H1 (cell line): ENCODE measurements at regions not wholly inside any gene's neighbourhood (a gene's known extent, or its start where the extent isn't known, plus 50 kb on each side); places are given as distances from the start of the nearest gene placed in this dataset.

Source experiments
- BACH1 ChIP-seq: IDR thresholded peaks from 2 replicates; pipeline ENCODE4 v1.6.1; 2012; ENCODE audit warnings: low read length, improper control_type of control experiment
- CBX5 ChIP-seq: fragments of 300-800, 300-1000 bp; sonication (generic); IDR thresholded peaks from 2 replicates; pipeline ENCODE4 v1.7.1; 2016; ENCODE audit warnings: antibody characterized with exemption, low read length, low read depth
- CEBPB ChIP-seq: IDR thresholded peaks from 2 replicates; pipeline ENCODE4 v1.6.1; 2012; ENCODE audit warnings: low read depth, low read length
- EZH2 ChIP-seq: fragments of 200-600 bp; sonication (generic); IDR thresholded peaks from 2 replicates; pipeline ENCODE4 v1.7.1; 2012; ENCODE audit warnings: low read depth, mild to moderate bottlenecking, moderate library complexity, low read length, inconsistent platforms; ENCODE audit not compliant: severe bottlenecking
- POLR2A ChIP-seq, 2 experiments: IDR thresholded peaks; 1 replicate in 1 of 2; 2 replicates in 1 of 2; pipeline ENCODE4 v1.6.1; 2011; ENCODE audit warnings: low read depth in 2 of 2, low read length in 2 of 2, mild to moderate bottlenecking in 2 of 2; ENCODE audit errors: control extremely low read depth in 1 of 2
- POLR2AphosphoS5 ChIP-seq: IDR thresholded peaks from 2 replicates; pipeline ENCODE4 v1.6.1; 2011; ENCODE audit warnings: low read depth, low read length
- RAD21 ChIP-seq, 2 experiments: IDR thresholded peaks in 1 of 2; conservative IDR thresholded peaks in 1 of 2; 2 replicates each; pipeline ENCODE4 v1.6.1; 2011; ENCODE audit warnings: low read depth in 2 of 2, low read length in 2 of 2, improper control_type of control experiment in 1 of 2, inconsistent platforms in 1 of 2, mild to moderate bottlenecking in 1 of 2, moderate library complexity in 1 of 2
- SIN3A ChIP-seq, 2 experiments: IDR thresholded peaks in 1 of 2; conservative IDR thresholded peaks in 1 of 2; 2 replicates each; pipeline ENCODE4 v1.6.1; 2011 to 2012; ENCODE audit warnings: low read length in 2 of 2, improper control_type of control experiment in 1 of 2, low read depth in 1 of 2, mild to moderate bottlenecking in 1 of 2
- ZNF274 ChIP-seq: IDR thresholded peaks from 2 replicates; pipeline ENCODE4 v1.7.0; 2012; ENCODE audit warnings: low read length, borderline replicate concordance; ENCODE audit errors: extremely low read depth
- TF ChIP-seq, protein P1 (sequence below), 3 experiments: IDR thresholded peaks; 1 replicate in 2 of 3; 2 replicates in 1 of 3; pipeline versions ENCODE4 v1.5.1 to v1.6.1; 2011; ENCODE audit warnings: low read length in 3 of 3, mild to moderate bottlenecking in 3 of 3, inconsistent platforms in 2 of 3, low read depth in 1 of 3, moderate library complexity in 1 of 3; ENCODE audit not compliant: insufficient read depth in 1 of 3; ENCODE audit errors: control extremely low read depth in 1 of 3
- TF ChIP-seq, protein P2 (sequence below): fragments of 300-600 bp; sonication (generic); IDR thresholded peaks from 2 replicates; pipeline ENCODE4 v1.7.1; 2012; ENCODE audit warnings: low read length, moderate library complexity, mild to moderate bottlenecking, inconsistent platforms; ENCODE audit not compliant: insufficient replicate concordance

DNA sequence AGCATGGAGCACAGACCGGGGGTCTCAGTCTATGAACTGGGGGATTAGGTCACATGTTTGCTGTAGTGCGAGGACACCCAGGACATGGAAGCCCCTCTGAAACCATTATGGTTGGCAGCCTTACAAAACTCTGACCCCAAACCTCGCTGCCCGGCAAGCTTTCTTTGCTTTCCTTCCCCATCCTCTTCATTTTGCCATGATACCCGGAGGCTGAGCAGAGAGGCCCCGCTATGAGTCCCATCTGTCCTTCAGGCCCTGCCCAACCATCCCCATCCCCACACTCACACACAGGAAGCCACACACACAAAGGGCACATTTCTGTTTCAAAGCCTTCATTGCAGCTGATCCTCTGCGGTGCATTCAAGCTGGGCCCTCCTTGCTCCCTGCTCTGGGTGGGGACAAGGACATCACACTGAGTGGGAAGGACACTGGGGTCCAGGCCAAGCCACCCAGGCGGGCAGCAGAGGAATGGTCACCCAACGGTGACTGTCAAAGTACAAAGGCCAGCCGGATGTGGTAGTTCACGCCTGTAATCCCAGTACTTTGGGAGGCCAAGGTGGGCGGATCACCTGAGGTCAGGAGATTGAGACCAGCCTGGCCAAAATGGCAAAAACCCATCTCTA, 176.5 kb downstream of the CTTN start:
- TF ChIP-seq, protein P1, sequence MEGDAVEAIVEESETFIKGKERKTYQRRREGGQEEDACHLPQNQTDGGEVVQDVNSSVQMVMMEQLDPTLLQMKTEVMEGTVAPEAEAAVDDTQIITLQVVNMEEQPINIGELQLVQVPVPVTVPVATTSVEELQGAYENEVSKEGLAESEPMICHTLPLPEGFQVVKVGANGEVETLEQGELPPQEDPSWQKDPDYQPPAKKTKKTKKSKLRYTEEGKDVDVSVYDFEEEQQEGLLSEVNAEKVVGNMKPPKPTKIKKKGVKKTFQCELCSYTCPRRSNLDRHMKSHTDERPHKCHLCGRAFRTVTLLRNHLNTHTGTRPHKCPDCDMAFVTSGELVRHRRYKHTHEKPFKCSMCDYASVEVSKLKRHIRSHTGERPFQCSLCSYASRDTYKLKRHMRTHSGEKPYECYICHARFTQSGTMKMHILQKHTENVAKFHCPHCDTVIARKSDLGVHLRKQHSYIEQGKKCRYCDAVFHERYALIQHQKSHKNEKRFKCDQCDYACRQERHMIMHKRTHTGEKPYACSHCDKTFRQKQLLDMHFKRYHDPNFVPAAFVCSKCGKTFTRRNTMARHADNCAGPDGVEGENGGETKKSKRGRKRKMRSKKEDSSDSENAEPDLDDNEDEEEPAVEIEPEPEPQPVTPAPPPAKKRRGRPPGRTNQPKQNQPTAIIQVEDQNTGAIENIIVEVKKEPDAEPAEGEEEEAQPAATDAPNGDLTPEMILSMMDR (IDR thresholded peaks at IDR 0.05; ENCODE audit: control extremely low read depth in 1 of 3, insufficient read depth in 1 of 3, low read depth in 1 of 3, low read length in 3 of 3) = no peak
- TF ChIP-seq CBX5 (no peak), RAD21 (IDR thresholded peaks at IDR 0.05 in 1 of 2, conservative IDR thresholded peaks at IDR 0.05 in 1 of 2; ENCODE audit: low read depth in 2 of 2, low read length in 2 of 2) (no peak), EZH2 (no peak), CEBPB (no peak), ZNF274 (no peak), SIN3A (conservative IDR thresholded peaks at IDR 0.05 in 1 of 2, IDR thresholded peaks at IDR 0.05 in 1 of 2; ENCODE audit: low read depth in 1 of 2, low read length in 2 of 2) (no peak), POLR2A (IDR thresholded peaks at IDR 0.05; ENCODE audit: control extremely low read depth in 1 of 2, low read depth in 2 of 2, low read length in 2 of 2) (no peak), BACH1 (no peak), POLR2AphosphoS5 (no peak)
- TF ChIP-seq, protein P2, sequence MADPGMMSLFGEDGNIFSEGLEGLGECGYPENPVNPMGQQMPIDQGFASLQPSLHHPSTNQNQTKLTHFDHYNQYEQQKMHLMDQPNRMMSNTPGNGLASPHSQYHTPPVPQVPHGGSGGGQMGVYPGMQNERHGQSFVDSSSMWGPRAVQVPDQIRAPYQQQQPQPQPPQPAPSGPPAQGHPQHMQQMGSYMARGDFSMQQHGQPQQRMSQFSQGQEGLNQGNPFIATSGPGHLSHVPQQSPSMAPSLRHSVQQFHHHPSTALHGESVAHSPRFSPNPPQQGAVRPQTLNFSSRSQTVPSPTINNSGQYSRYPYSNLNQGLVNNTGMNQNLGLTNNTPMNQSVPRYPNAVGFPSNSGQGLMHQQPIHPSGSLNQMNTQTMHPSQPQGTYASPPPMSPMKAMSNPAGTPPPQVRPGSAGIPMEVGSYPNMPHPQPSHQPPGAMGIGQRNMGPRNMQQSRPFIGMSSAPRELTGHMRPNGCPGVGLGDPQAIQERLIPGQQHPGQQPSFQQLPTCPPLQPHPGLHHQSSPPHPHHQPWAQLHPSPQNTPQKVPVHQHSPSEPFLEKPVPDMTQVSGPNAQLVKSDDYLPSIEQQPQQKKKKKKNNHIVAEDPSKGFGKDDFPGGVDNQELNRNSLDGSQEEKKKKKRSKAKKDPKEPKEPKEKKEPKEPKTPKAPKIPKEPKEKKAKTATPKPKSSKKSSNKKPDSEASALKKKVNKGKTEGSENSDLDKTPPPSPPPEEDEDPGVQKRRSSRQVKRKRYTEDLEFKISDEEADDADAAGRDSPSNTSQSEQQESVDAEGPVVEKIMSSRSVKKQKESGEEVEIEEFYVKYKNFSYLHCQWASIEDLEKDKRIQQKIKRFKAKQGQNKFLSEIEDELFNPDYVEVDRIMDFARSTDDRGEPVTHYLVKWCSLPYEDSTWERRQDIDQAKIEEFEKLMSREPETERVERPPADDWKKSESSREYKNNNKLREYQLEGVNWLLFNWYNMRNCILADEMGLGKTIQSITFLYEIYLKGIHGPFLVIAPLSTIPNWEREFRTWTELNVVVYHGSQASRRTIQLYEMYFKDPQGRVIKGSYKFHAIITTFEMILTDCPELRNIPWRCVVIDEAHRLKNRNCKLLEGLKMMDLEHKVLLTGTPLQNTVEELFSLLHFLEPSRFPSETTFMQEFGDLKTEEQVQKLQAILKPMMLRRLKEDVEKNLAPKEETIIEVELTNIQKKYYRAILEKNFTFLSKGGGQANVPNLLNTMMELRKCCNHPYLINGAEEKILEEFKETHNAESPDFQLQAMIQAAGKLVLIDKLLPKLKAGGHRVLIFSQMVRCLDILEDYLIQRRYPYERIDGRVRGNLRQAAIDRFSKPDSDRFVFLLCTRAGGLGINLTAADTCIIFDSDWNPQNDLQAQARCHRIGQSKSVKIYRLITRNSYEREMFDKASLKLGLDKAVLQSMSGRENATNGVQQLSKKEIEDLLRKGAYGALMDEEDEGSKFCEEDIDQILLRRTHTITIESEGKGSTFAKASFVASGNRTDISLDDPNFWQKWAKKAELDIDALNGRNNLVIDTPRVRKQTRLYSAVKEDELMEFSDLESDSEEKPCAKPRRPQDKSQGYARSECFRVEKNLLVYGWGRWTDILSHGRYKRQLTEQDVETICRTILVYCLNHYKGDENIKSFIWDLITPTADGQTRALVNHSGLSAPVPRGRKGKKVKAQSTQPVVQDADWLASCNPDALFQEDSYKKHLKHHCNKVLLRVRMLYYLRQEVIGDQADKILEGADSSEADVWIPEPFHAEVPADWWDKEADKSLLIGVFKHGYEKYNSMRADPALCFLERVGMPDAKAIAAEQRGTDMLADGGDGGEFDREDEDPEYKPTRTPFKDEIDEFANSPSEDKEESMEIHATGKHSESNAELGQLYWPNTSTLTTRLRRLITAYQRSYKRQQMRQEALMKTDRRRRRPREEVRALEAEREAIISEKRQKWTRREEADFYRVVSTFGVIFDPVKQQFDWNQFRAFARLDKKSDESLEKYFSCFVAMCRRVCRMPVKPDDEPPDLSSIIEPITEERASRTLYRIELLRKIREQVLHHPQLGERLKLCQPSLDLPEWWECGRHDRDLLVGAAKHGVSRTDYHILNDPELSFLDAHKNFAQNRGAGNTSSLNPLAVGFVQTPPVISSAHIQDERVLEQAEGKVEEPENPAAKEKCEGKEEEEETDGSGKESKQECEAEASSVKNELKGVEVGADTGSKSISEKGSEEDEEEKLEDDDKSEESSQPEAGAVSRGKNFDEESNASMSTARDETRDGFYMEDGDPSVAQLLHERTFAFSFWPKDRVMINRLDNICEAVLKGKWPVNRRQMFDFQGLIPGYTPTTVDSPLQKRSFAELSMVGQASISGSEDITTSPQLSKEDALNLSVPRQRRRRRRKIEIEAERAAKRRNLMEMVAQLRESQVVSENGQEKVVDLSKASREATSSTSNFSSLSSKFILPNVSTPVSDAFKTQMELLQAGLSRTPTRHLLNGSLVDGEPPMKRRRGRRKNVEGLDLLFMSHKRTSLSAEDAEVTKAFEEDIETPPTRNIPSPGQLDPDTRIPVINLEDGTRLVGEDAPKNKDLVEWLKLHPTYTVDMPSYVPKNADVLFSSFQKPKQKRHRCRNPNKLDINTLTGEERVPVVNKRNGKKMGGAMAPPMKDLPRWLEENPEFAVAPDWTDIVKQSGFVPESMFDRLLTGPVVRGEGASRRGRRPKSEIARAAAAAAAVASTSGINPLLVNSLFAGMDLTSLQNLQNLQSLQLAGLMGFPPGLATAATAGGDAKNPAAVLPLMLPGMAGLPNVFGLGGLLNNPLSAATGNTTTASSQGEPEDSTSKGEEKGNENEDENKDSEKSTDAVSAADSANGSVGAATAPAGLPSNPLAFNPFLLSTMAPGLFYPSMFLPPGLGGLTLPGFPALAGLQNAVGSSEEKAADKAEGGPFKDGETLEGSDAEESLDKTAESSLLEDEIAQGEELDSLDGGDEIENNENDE = no peak
